Stimulated activated CD4-positive, alpha-beta T cell treated with anti-CD3 and anti-CD28 coated beads, TNF-alpha, amount 100 ng/mL, for 24 hours (primary cell): ENCODE measurements at regions not wholly inside any gene's neighbourhood (a gene's known extent, or its start where the extent isn't known, plus 50 kb on each side); places are given as distances from the start of the nearest gene placed in this dataset.
"Not testable (repeated sequence)": the region's sequence is repeated elsewhere in the genome, so short reads cannot be mapped to it uniquely, and the experiment has no call there.

Experiments used
- DNase-seq, 3 experiments: peaks; one replicate each; pipeline ENCODE4 v3.0.0-alpha.2; 2020; ENCODE audit warnings: low read depth in 3 of 3

DNA sequence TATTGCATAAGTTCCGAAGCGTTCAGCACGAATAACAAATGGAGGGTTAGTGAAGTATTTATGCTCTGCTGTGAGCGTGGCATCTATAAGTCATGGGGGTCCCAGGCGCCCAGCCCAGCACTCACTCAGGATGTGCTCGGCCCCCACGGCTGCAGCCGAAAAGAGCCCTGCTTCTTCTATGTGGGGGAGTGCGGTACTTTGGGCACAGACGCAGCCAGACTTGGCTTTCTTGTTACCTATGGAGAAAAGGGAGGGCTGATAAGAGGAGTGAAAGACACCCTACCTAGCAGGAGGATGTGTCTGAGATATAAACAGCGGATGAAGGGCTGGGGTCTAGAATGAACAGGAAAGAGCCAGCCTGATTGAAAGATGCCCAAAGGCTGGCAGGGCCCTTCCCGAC lies 51.4 kb downstream of the MRPL36 start:
- no peak for DNase-seq

DNA sequence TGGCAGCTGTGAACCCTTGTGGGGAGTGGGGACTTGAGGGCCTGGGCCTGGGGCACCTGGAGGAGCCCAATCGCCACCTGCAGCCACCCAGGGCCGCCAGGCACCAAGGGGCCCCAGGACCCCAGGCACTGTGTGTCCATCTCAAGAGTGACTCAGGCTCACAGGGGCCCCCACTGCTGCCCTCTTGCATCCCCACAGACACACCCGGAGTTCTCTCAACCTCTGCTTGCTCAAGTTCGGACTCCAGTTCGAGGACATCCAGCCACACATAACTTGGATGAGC lies 51.9 kb downstream of the MRPL36 start:
- DNase-seq: no peak

GRCh38 chr5:1747079-1747802 lies 52.4 kb downstream of the MRPL36 start:
- no peak for DNase-seq

DNA sequence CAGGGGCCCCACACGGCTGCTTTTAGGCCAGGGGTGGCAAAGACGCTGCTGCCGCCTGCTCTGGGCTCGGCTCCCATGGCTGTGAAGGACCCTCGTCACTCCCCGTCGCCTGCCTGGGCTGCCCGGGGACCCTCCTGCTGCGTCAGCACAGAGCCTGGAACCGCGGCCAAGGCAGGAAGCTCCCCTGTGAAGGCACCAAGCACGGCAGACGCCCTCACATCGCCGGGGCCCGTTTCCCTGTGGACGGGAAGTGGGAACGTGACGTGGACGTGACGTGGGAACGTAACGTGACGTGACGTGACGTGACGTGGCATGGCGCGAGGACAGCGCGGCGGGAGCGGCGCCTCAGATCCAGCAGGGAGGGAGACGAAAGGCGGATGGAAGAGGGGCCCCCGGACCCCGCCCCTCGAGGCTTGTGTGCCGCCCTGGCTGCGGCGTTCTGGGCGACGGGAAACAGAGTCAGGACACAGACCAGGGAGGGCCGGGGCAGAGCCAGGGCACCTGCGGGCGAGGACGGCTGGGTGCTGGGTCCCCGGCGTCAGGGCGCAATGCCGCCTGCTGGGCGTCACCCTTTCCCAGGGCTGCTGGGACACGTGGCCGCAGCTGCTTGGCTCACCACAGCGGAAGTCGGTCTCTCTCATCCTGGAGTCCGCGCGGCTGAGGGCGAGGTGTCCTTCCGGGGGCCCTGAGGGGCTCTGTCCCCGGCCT lies 53.1 kb downstream of the MRPL36 start:
- no peak for DNase-seq

DNA sequence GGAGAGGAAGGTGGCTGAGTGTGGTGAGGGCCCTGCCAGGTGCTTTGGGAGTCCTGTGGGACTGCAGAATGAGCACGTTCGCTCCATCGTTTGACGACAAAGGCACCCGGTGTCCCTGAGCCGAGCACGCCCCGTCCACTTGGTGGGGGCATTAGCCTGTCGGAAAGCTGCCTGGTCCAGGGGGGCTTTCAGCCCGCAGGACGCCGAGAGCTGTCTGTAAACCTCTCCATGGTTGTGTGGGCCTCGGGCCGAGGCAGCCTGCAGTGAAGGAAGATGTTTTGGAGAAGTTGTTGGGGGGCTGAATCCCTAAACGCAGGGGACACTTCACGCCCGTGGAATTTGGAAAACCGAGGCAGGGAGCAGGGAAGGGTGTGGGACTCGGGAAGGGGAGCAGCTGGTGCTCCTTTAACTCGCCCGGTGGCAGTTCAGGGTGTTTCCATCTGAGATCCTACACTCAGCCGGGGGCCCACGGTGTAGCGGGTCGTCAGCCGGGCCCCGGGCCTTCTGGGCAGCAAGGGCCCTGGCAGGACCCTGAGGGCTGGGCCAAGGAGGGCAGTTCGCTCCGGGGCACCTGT lies 53.8 kb downstream of the MRPL36 start:
- no peak for DNase-seq

DNA sequence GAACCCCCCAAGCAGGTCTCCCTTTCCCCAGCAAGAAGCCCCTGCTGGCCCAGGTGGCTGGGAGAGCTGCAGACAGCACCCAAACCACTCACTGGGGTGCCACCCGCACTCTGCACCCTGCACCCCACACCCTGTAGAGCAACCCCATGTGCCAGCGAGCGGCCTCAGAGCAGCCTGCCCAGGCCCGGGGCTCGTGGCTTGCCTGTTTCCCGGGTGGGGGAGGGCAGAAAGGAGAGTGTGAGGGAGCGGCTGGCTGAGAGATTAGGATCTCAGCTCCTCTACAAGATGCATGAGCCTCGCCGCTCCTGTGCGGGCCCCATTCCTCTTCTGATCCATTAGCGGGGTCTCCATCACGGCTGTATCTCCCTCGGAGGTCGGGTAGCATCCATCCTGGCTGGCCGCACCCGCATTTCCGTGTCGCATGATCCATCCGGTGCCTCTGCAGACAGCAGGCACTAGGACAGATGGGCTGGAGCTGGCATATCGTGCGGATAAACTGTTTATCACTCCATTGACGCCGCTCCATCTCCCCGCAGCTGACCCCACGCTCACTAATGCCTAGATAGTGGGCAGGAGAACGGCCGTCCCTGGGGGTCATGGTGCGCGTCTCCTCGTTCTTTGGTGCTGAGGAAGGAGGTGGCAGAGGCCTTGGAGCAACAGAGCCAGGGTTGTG lies 54.4 kb downstream of the MRPL36 start:
- no peak for DNase-seq

DNA sequence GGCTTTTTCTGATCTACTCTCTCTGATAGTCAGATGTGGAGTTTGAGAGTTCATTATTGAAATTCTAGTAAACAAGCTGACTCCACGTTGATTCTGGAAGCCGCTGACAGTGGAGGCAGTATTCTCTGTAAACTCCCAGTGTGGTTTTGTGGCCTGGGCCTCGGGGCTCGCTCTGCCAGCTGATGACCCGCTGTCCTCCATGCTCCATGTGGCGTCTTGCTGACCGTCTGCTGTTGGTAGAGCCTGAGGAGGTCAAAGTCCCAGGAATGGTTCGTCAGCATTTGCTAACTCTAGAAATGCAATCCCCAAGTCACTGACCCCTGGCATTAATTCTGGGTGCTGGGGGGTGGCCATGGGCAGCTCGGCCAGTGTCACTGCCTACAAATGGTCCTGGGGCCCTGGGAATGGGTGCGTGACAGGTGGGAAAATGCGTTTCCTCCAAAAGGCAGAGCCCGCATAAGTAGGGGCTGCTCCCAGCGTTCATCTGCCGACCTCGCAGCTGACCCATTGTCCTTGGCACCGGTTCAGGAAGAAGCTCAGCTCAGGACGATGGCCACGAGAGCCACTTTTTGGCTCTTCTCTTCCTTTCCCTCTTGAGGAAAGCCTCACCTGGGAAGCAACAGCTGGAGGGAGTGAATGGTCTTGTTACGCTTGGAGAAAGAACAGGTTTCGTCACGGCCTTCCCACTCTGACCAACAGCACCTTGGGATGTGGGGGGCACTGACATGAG lies 55.1 kb downstream of the MRPL36 start:
- no peak for DNase-seq

GRCh38 chr5:1743769-1744085 lies 55.9 kb downstream of the MRPL36 start:
- DNase-seq: no peak

GRCh38 chr5:1743061-1743768 lies 56.4 kb downstream of the MRPL36 start:
- no peak for DNase-seq

- DNase-seq: peak in 2 of 3 experiments; percentile 19 to 27
Observed at GRCh38 chr5:1737790-1738405, 61.7 kb downstream of the MRPL36 start.

DNA sequence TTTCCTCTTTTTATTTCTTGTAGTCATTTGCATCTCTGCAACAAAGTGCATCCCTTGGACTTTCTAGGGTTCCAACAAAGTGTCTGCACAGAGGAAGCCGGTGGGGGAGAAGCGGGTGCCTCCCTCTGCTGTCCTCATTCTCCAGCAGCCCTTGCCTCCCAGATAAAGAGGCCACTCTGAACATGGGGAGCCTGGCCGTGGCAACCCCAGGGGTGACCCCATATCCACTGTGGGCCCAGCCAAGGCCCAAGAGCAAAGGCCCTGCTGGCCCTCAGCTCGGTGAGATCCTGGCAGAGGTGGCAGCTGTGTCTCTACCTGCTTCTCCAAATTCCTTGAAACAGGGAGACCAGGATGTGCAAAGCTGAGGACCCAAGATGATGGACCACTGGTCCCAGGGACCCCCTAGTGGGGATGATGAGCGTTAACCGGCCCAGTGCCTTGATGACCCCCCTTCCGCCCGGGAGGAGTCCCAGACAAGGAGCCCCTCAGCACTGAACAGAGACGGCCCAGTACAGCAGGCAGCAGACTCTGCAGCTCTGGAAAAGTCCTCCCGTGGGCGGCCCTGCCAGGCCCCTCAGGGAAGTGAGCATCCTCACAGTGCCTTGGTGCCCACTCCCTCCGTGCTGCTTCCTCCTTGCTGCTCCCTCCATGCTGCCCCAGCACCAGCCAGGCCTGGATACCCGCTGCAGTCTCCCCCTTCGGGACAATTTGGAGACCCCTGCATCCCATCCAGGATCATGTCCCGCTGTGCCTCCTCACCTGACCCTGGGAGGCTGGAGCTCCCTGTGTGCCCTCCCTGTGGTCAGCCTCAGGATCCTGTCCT lies 62.5 kb downstream of the MRPL36 start:
- no peak for DNase-seq

DNA sequence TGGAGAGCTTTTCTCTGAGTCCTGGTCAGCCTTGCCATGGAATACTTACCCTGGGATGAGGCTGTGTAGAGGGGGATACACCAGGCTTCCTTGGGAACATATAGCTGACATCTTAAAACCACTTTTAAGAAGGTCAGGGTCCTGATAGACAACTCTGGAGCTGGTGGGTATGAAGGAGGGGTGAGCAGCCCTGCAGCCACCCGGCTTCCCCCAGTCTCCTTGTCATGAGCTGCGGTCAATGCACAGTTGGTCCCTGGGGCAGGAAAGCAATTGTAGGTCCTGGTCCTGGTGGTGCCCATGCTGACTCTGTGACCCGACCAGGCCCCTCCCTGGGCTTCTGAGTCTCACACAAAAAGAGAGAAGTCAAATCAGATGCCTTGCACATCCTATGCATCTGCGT lies 63.6 kb downstream of the MRPL36 start:
- DNase-seq: no peak

GRCh38 chr5:1735320-1735970 lies 64.2 kb downstream of the MRPL36 start:
- DNase-seq: no peak

DNA sequence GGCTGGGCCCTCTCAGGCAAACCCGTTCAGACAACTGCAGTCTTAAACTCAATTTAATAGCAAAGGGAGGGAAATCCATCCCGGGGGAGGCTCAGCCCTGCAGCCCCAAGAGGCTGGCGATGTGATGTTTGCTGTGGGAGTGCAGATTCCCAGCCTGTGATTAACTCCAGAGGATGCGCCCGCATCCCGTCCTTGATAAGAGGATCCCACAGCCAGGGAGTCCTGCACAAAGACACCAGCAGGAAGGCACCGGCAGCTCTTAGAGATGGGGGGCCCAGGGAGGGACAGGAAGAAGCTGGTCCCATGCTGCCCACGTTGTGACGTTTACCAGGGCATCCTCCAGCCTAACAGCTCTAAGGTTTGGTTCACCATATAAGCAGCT lies 64.7 kb downstream of the MRPL36 start:
- DNase-seq: no peak

DNA sequence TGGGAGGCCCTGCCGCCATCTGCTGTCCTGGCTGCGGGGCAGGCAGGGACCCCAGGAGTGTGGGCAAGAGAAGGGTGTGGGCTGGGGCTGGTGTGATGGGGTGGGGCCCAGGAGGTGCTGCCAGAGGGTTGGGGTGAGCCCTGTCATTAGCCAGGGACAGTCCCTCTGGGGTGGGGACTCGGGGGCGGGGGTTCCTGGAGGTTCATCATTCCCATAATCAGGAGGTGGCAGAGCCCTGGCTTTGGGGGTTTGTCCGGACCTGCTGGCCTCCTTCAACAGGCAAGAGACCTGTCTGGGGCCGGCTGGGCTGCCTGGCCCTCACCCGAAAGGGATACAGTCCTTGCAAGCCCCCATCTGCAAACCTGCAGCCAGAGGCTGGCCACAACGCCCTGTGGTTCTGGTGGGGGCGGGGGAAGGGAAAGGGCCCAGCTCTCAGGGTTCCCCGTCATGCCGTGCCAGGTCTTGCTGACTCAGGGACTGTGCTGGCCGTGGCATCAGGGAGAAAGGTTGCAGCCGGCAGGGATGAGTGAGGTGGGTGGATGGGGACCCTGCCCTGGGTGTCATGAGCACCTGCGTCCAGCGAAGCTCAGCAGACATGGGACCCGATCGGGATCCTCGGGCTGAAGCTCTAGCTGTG lies 65.2 kb downstream of the MRPL36 start:
- DNase-seq: no peak

GRCh38 chr5:1733369-1733768 lies 66.3 kb downstream of the MRPL36 start:
- DNase-seq: no peak

DNA sequence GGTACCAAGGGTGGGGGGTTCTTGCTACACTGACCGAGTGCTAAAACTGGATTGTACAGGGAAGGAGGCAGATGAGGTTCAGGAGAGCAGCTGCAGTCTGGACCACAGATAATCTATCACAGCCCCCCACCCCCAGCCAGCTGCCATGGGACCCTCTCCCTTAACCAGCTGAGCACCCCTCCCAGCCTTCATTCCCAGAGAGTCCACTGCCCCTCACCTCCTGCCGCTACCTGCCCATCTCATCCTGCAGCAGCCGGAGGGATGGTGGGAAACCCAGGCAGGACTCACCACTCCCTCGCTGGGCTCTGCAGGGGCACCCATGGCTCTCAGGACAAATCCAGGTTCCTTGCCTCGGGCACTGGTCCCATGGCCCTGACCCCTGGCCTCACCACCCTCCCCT lies 66.7 kb downstream of the MRPL36 start:
- DNase-seq: no peak

- DNase-seq: no peak
Observed at GRCh38 chr5:1732238-1732941, 67.2 kb downstream of the MRPL36 start.

DNA sequence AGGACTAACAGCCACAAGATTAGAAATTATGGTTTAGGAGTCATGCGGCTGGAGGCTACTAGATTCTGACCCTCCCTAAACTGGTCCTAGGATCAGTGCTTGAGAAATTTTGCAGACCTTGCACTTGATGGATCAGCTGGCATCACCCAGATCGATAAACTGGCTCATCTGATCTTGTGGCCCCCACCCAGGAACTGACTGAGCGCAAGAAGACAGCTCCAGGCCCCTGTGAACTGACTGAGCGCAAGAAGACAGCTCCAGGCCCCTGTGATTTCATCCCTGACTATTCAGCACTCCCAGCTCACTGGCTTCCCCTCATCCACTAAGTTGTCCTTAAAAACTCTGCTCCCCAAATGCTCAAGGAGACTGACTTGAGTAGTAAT lies 67.8 kb downstream of the MRPL36 start:
- DNase-seq: not testable (repeated sequence)
